ENCODE measurements at regions not wholly inside any gene's neighbourhood (a gene's known extent, or its start where the extent isn't known, plus 50 kb on each side); places are given as distances from the start of the nearest gene placed in this dataset.

DNA sequence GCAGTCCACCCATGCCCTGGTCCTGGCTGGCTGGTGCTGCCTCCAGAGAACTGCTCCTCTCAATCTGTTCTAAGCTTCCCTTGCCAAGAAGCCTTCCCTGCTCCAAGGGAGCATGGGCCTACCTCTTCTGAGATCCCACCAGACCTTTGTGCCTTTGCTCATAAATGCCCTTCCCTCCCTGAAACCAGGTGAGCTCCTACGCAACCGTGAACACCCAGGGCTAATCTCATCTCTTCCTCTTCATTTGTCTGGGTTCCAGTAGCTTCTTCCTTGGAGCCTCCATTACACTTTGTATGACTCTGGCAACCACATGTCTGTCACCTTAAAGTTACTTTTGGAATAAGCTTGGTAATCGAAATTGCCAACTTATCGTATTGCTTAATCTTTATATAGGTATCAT is 270.6 kb downstream of the PBX3 start:
- no peak for ATAC-seq (replicated peaks in 1 of 4)
- Histone ChIP-seq H3K27ac (ENCODE audit: low read length) (no peak overlapping the region), H3K4me1 (ENCODE audit: control insufficient read depth in 1 of 2, extremely low read depth in 1 of 2, insufficient read depth in 2 of 2, low read length in 2 of 2) (no peaks in the 10 kb centered on the region), H3K4me3 (ENCODE audit: control insufficient read depth in 1 of 2, extremely low read depth in 1 of 2, low read length in 1 of 2) (no peak overlapping the region), H3K27me3 (replicated peaks in 1 of 2; ENCODE audit: control insufficient read depth in 2 of 2, extremely low read depth in 1 of 2, insufficient read depth in 2 of 2, low read length in 1 of 2) (peaks cover 0 to 8% of the 10 kb centered on the region in 2 experiments), H3K36me3 (ENCODE audit: control insufficient read depth in 2 of 2, extremely low read depth in 1 of 2, insufficient read depth in 1 of 2, low read length in 1 of 2) (no peaks in the 10 kb centered on the region), H3K9me3 (no peaks in the 10 kb centered on the region)
- no peak for DNase-seq
- Mint-ChIP-seq H3K27ac (no peak overlapping the region), H3K9me3 (no peaks in the 10 kb centered on the region), H3K4me3 (no peak overlapping the region), H3K36me3 (no peaks in the 10 kb centered on the region), H3K4me1 (no peaks in the 10 kb centered on the region), H3K27me3 (peaks cover 6 to 19% of the 10 kb centered on the region in 2 donors)
- no CpG with 5 or more reads among the region's 4 CpGs for WGBS (ENCODE audit: insufficient coverage)
- ChIA-PET POLR2A (no interaction called here), CTCF (no interaction called here)

- ATAC-seq (replicated peaks in 1 of 4) (no peak), DNase-seq (no peak)
- Mint-ChIP-seq H3K4me1 (no peaks in the 10 kb centered on the region), H3K36me3 (no peaks in the 10 kb centered on the region), H3K9me3 (no peaks in the 10 kb centered on the region), H3K27ac (no peak overlapping the region), H3K4me3 (no peak overlapping the region), H3K27me3 (peaks cover 6 to 13% of the 10 kb centered on the region in 2 donors)
- Histone ChIP-seq H3K27ac (ENCODE audit: low read length) (no peak overlapping the region), H3K4me3 (ENCODE audit: control insufficient read depth in 1 of 2, extremely low read depth in 1 of 2, low read length in 1 of 2) (no peak overlapping the region), H3K9me3 (no peaks in the 10 kb centered on the region), H3K27me3 (replicated peaks in 1 of 2; ENCODE audit: control insufficient read depth in 2 of 2, extremely low read depth in 1 of 2, insufficient read depth in 2 of 2, low read length in 1 of 2) (peaks cover 0 to 8% of the 10 kb centered on the region in 2 experiments), H3K36me3 (ENCODE audit: control insufficient read depth in 2 of 2, extremely low read depth in 1 of 2, insufficient read depth in 1 of 2, low read length in 1 of 2) (no peaks in the 10 kb centered on the region), H3K4me1 (ENCODE audit: control insufficient read depth in 1 of 2, extremely low read depth in 1 of 2, insufficient read depth in 2 of 2, low read length in 2 of 2) (no peaks in the 10 kb centered on the region)
- POLR2A ChIA-PET, result no interaction called here
- WGBS (ENCODE audit: insufficient coverage), result 93% methylated on average over 15 of the region's 15 CpGs
- CTCF ChIA-PET, result no interaction called here
Measured at GRCh38 chr9:126020836-126021235, 273.7 kb downstream of the PBX3 start.

DNA sequence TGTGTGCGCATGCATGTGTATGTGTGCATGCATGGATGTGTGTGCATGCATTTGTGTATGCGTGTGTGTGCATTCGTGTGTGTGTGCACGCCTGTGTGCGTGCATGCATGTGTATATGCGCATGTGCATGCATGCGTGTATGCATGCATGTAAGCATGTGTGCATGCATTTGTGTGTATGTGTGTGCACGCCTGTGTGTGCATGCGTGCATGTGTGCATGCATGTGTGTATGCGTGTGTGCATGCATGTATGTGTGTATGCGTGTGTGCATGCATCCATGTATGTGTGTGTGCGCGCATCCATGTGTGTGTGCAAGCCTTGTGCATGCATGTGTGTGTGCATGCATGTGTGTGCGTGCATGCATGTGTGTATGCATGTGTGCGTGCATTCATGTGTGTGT is 276.8 kb downstream of the PBX3 start:
- no peaks in the 10 kb centered on the region for H3K9me3 Mint-ChIP-seq
- Histone ChIP-seq H3K36me3 (ENCODE audit: control insufficient read depth in 2 of 2, extremely low read depth in 1 of 2, insufficient read depth in 1 of 2, low read length in 1 of 2) (no peaks in the 10 kb centered on the region), H3K4me1 (ENCODE audit: control insufficient read depth in 1 of 2, extremely low read depth in 1 of 2, insufficient read depth in 2 of 2, low read length in 2 of 2) (no peaks in the 10 kb centered on the region), H3K27ac (ENCODE audit: low read length) (no peak overlapping the region), H3K9me3 (no peaks in the 10 kb centered on the region), H3K27me3 (replicated peaks in 1 of 2; ENCODE audit: control insufficient read depth in 2 of 2, extremely low read depth in 1 of 2, insufficient read depth in 2 of 2, low read length in 1 of 2) (peaks cover 0 to 11% of the 10 kb centered on the region in 2 experiments), H3K4me3 (ENCODE audit: control insufficient read depth in 1 of 2, extremely low read depth in 1 of 2, low read length in 1 of 2) (no peak overlapping the region)
- no peaks in the 10 kb centered on the region for H3K36me3 Mint-ChIP-seq
- ATAC-seq (replicated peaks in 1 of 4) (no peak), DNase-seq (no peak)
- peaks cover 0 to 3% (median 0%) of the 10 kb centered on the region in 3 donors for H3K4me1 Mint-ChIP-seq
- peaks cover 6 to 13% of the 10 kb centered on the region in 2 donors for H3K27me3 Mint-ChIP-seq
- no peak overlapping the region for H3K4me3 Mint-ChIP-seq
- 98% methylated on average over 15 of the region's 15 CpGs for WGBS (ENCODE audit: insufficient coverage)
- no peak overlapping the region for H3K27ac Mint-ChIP-seq
- CTCF ChIA-PET, result no interaction called here
- POLR2A ChIA-PET, result no interaction called here

DNA sequence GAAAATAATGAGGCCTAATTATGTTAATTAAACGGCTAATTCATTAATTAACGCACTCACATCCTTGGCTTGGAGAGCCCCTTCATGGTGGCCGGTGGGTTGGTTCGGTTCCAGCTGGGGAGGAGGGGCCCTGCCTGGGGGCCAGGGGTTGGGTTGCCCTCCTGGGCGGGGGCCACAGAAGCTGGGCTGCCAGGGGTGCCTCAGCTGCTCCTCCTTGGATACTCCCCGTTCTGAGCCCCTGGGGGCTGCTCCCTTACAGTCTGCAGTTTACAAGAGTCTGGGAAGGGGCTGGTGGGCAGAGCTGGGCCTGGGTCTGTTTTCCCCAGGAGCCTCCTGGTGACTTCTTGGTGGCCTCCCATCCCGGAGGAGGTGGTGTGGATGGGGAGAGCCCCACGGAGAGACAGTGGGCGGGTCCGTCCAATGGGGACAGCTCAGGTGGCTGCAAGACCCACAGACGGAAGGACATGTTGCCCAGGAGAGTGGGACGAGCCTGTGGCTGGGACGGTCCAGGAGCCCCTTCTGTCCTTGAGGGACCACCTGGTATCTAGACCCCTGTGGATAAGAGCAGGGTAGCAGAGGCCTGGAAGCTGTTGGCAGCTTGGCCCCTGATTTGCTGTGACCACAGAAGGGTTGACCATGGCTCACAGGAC is 277.5 kb downstream of the PBX3 start:
- Histone ChIP-seq H3K36me3 (ENCODE audit: control insufficient read depth in 2 of 2, extremely low read depth in 1 of 2, insufficient read depth in 1 of 2, low read length in 1 of 2) (no peaks in the 10 kb centered on the region), H3K9me3 (no peaks in the 10 kb centered on the region), H3K4me3 (ENCODE audit: control insufficient read depth in 1 of 2, extremely low read depth in 1 of 2, low read length in 1 of 2) (no peak overlapping the region), H3K27ac (ENCODE audit: low read length) (no peak overlapping the region), H3K27me3 (replicated peaks in 1 of 2; ENCODE audit: control insufficient read depth in 2 of 2, extremely low read depth in 1 of 2, insufficient read depth in 2 of 2, low read length in 1 of 2) (peaks cover 0 to 12% of the 10 kb centered on the region in 2 experiments), H3K4me1 (ENCODE audit: control insufficient read depth in 1 of 2, extremely low read depth in 1 of 2, insufficient read depth in 2 of 2, low read length in 2 of 2) (no peaks in the 10 kb centered on the region)
- H3K4me3 Mint-ChIP-seq, result no peak overlapping the region
- CTCF ChIA-PET, result no interaction called here
- POLR2A ChIA-PET, result no interaction called here
- H3K9me3 Mint-ChIP-seq, result no peaks in the 10 kb centered on the region
- no peak overlapping the region for H3K27ac Mint-ChIP-seq
- H3K36me3 Mint-ChIP-seq, result no peaks in the 10 kb centered on the region
- 78% methylated on average over 13 of the region's 13 CpGs for whole genome bisulfite sequencing (ENCODE audit: insufficient coverage)
- ATAC-seq (replicated peaks in 1 of 4), result no peak
- peaks cover 6 to 13% of the 10 kb centered on the region in 2 donors for H3K27me3 Mint-ChIP-seq
- H3K4me1 Mint-ChIP-seq, result peaks cover 0 to 3% (median 0%) of the 10 kb centered on the region in 3 donors
- DNase-seq, result no peak

DNA sequence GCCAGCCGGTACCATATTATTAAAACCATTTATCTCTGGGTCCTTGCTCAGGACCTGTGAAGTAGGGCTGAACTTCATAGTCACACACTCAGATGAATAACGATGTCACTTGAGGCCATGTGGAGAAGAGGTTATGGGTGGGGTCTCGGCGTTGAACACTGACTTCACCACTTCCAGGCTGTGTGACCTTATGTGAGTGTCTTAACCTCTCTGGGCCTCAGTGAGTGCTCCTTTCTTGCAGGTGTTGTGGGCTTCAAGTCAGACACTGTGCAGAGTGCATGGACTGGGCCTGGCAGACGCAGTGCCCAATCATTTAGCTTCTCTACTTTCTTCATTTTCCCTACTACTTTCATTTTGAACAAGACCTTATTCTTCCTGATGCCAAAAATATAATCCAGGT is 278.8 kb downstream of the PBX3 start:
- Histone ChIP-seq H3K27ac (ENCODE audit: low read length) (no peak overlapping the region), H3K36me3 (ENCODE audit: control insufficient read depth in 2 of 2, extremely low read depth in 1 of 2, insufficient read depth in 1 of 2, low read length in 1 of 2) (no peaks in the 10 kb centered on the region), H3K4me1 (ENCODE audit: control insufficient read depth in 1 of 2, extremely low read depth in 1 of 2, insufficient read depth in 2 of 2, low read length in 2 of 2) (no peaks in the 10 kb centered on the region), H3K4me3 (ENCODE audit: control insufficient read depth in 1 of 2, extremely low read depth in 1 of 2, low read length in 1 of 2) (no peak overlapping the region), H3K9me3 (no peaks in the 10 kb centered on the region), H3K27me3 (replicated peaks in 1 of 2; ENCODE audit: control insufficient read depth in 2 of 2, extremely low read depth in 1 of 2, insufficient read depth in 2 of 2, low read length in 1 of 2) (peaks cover 0 to 20% of the 10 kb centered on the region in 2 experiments)
- H3K4me3 Mint-ChIP-seq, result no peak overlapping the region
- POLR2A ChIA-PET, result no interaction called here
- H3K27ac Mint-ChIP-seq, result no peak overlapping the region
- WGBS (ENCODE audit: insufficient coverage), result 88% methylated on average over 1 of the region's 5 CpGs
- peaks cover 0 to 3% (median 0%) of the 10 kb centered on the region in 3 donors for H3K4me1 Mint-ChIP-seq
- peaks cover 6 to 14% of the 10 kb centered on the region in 2 donors for H3K27me3 Mint-ChIP-seq
- ATAC-seq (replicated peaks in 1 of 4), result no peak
- no peaks in the 10 kb centered on the region for H3K36me3 Mint-ChIP-seq
- no peak for DNase-seq
- CTCF ChIA-PET, result no interaction called here
- no peaks in the 10 kb centered on the region for H3K9me3 Mint-ChIP-seq

DNA sequence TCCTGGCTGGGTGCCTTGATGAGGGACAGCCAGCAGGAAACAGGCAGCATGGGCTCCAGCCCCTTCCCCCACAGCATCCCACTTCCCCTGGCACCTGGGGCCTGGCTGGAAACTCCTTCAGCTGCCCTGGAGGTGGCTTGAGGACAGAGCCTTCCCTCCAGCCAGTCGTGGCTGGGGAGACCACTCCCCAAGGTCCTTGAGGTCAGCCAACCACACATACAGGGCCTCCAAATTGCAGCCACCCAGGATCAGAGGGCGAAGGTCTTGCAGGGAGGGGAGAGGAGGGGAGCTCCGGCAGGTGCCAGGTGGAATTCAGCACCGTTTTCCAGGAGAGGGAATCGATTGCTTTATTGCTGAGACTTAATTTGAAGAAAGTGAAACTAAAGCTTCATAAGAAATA is 280.4 kb downstream of the PBX3 start:
- no peaks in the 10 kb centered on the region for H3K36me3 Mint-ChIP-seq
- ChIA-PET POLR2A (no interaction called here), CTCF (no interaction called here)
- H3K36me3 ChIP-seq (ENCODE audit: control insufficient read depth in 2 of 2, extremely low read depth in 1 of 2, insufficient read depth in 1 of 2, low read length in 1 of 2), result no peaks in the 10 kb centered on the region
- DNase-seq (no peak), ATAC-seq (replicated peaks in 1 of 4) (no peak)
- no peak overlapping the region for H3K4me3 Mint-ChIP-seq
- H3K27ac Mint-ChIP-seq, result no peak overlapping the region
- H3K4me1 ChIP-seq (ENCODE audit: control insufficient read depth in 1 of 2, extremely low read depth in 1 of 2, insufficient read depth in 2 of 2, low read length in 2 of 2), result no peaks in the 10 kb centered on the region
- H3K27me3 Mint-ChIP-seq, result peaks cover 6 to 13% of the 10 kb centered on the region in 2 donors
- no CpG with 5 or more reads among the region's 5 CpGs for WGBS (ENCODE audit: insufficient coverage)
- H3K9me3 ChIP-seq, result no peaks in the 10 kb centered on the region
- H3K4me1 Mint-ChIP-seq, result peaks cover 0 to 3% (median 0%) of the 10 kb centered on the region in 3 donors
- no peaks in the 10 kb centered on the region for H3K9me3 Mint-ChIP-seq
- no peak overlapping the region for H3K27ac ChIP-seq (ENCODE audit: low read length)
- peaks cover 0 to 26% of the 10 kb centered on the region in 2 experiments for H3K27me3 ChIP-seq (replicated peaks in 1 of 2; ENCODE audit: control insufficient read depth in 2 of 2, extremely low read depth in 1 of 2, insufficient read depth in 2 of 2, low read length in 1 of 2)
- no peak overlapping the region for H3K4me3 ChIP-seq (ENCODE audit: control insufficient read depth in 1 of 2, extremely low read depth in 1 of 2, low read length in 1 of 2)

DNA sequence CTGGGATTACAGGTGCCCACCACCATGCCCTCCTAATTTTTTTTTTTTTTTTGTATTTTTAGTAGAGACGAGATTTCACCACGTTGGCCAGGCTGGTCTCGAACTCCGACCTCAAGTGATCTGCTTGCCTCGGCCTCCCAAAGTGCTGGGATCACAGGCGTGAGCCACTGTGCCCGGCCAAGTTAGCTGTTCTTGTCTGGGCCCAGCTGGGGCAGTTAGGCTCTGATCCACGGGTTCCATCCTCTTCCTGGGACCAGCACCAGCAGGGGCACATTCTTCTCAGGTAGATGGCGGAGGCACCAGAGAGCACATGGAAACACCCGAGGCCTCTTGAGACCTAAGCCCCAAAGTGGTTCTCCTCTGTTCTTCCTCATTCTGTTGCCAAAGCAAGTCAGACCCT is 281.6 kb downstream of the PBX3 start:
- H3K4me1 ChIP-seq (ENCODE audit: control insufficient read depth in 1 of 2, extremely low read depth in 1 of 2, insufficient read depth in 2 of 2, low read length in 2 of 2), result no peaks in the 10 kb centered on the region
- Mint-ChIP-seq H3K36me3 (no peaks in the 10 kb centered on the region), H3K27ac (no peak overlapping the region), H3K9me3 (no peaks in the 10 kb centered on the region), H3K4me1 (peaks cover 0 to 3% (median 0%) of the 10 kb centered on the region in 3 donors), H3K4me3 (no peak overlapping the region), H3K27me3 (peaks cover 6 to 18% of the 10 kb centered on the region in 2 donors)
- peaks cover 0 to 36% of the 10 kb centered on the region in 2 experiments for H3K27me3 ChIP-seq (replicated peaks in 1 of 2; ENCODE audit: control insufficient read depth in 2 of 2, extremely low read depth in 1 of 2, insufficient read depth in 2 of 2, low read length in 1 of 2)
- H3K27ac ChIP-seq (ENCODE audit: low read length), result no peak overlapping the region
- DNase-seq, result no peak
- H3K4me3 ChIP-seq (ENCODE audit: control insufficient read depth in 1 of 2, extremely low read depth in 1 of 2, low read length in 1 of 2), result no peak overlapping the region
- WGBS (ENCODE audit: insufficient coverage), result 85% methylated on average over 7 of the region's 10 CpGs
- no peaks in the 10 kb centered on the region for H3K9me3 ChIP-seq
- no peaks in the 10 kb centered on the region for H3K36me3 ChIP-seq (ENCODE audit: control insufficient read depth in 2 of 2, extremely low read depth in 1 of 2, insufficient read depth in 1 of 2, low read length in 1 of 2)
- ChIA-PET CTCF (no interaction called here), POLR2A (no interaction called here)
- ATAC-seq (replicated peaks in 1 of 4), result no peak
